ENCODE measurements at regions not wholly inside any gene's neighbourhood (a gene's known extent, or its start where the extent isn't known, plus 50 kb on each side); places are given as distances from the start of the nearest gene placed in this dataset.

- TF ChIP-seq ZNF274 (IDR thresholded peaks at IDR 0.05; ENCODE audit: low read depth, low read length) (no peak), YY1 (IDR thresholded peaks at IDR 0.05; ENCODE audit: insufficient read depth, insufficient read length) (no peak)
Observed at GRCh38 chr4:181168011-181168805, 1075.0 kb upstream of the TENM3 start.

All from NT2/D1 (cell line).